ENCODE measurements at regions not wholly inside any gene's neighbourhood (a gene's known extent, or its start where the extent isn't known, plus 50 kb on each side); places are given as distances from the start of the nearest gene placed in this dataset.
A peak's percentile ranks its signal among the peaks of the same experiment; 100 is the strongest.

- no peak for TF ChIP-seq RREB1 (CRISPR knock-in tag; IDR thresholded peaks at IDR 0.05)
- no peak for TF ChIP-seq ZBTB9 (CRISPR knock-in tag; IDR thresholded peaks at IDR 0.05)
- no peak for TF ChIP-seq ZNF143 (CRISPR knock-in tag; IDR thresholded peaks at IDR 0.05)
- peak; percentile 98 for TF ChIP-seq TFAP4 (CRISPR knock-in tag; IDR thresholded peaks at IDR 0.05; ENCODE audit: borderline replicate concordance)
- no peak for TF ChIP-seq ELF4 (CRISPR knock-in tag; IDR thresholded peaks at IDR 0.05)
- peak; percentile 94 for TF ChIP-seq L3MBTL2 (IDR thresholded peaks at IDR 0.05)
- no peak for TF ChIP-seq FOXP1 (CRISPR knock-in tag; IDR thresholded peaks at IDR 0.05)
- TF ChIP-seq ARID2 (IDR thresholded peaks at IDR 0.05), result no peak
- no peak for TF ChIP-seq MBD1 (CRISPR knock-in tag; IDR thresholded peaks at IDR 0.05)
- no peak for TF ChIP-seq DLX4 (CRISPR knock-in tag; IDR thresholded peaks at IDR 0.05)
- TF ChIP-seq CEBPB (tag; IDR thresholded peaks at IDR 0.05), result peak; percentile 54
- TF ChIP-seq ZEB2 (IDR thresholded peaks at IDR 0.05), result no peak
- TF ChIP-seq ETS2 (tag; IDR thresholded peaks at IDR 0.05; ENCODE audit: borderline replicate concordance, poor library complexity, severe bottlenecking), result no peak
- no peak for TF ChIP-seq FOXK1 (CRISPR knock-in tag; IDR thresholded peaks at IDR 0.05; ENCODE audit: borderline replicate concordance)
- peak; percentile 32; the same call in 1 of the 2 replicates for TF ChIP-seq SMARCE1 (IDR thresholded peaks at IDR 0.05)
- TF ChIP-seq NKRF (IDR thresholded peaks at IDR 0.05; ENCODE audit: borderline replicate concordance), result no peak
Measured at GRCh38 chr11:47917599-47918369, 62.6 kb upstream of the PTPRJ start (continued).

All from K562 (cell line).